ENCODE measurements at regions not wholly inside any gene's neighbourhood (a gene's known extent, or its start where the extent isn't known, plus 50 kb on each side); places are given as distances from the start of the nearest gene placed in this dataset.

GRCh38 chr2:238600506-238601432 lies 174.0 kb downstream of the ASB1 start:
- Histone ChIP-seq H3K9ac (no peak overlapping the region), H3K4me3 (ENCODE audit: low read depth in 2 of 2, low read length in 1 of 2) (no peak overlapping the region), H3K79me2 (ENCODE audit: insufficient read depth) (no peaks in the 10 kb centered on the region), H3K9me2 (no peaks in the 10 kb centered on the region), H3K27ac (ENCODE audit: low read depth in 2 of 2, low read length in 1 of 2) (no peak overlapping the region), H4K20me1 (ENCODE audit: insufficient read depth) (no peaks in the 10 kb centered on the region), H3K4me1 (ENCODE audit: control insufficient read depth in 1 of 2, insufficient read depth in 2 of 2, low read depth in 1 of 2, low read length in 1 of 2) (peaks cover 0 to 16% of the 10 kb centered on the region in 2 experiments; a peak in 2 of 4 replicates), H3K27me3 (ENCODE audit: insufficient read depth) (no peaks in the 10 kb centered on the region), H2AFZ (ENCODE audit: low read depth) (no peak overlapping the region), H3K4me2 (no peak overlapping the region), H3K36me3 (replicated peaks in 1 of 2; ENCODE audit: control insufficient read depth in 1 of 2, insufficient read depth in 2 of 2, low read length in 1 of 2) (no peaks in the 10 kb centered on the region), H3K9me3 (peaks cover 10% of the 10 kb centered on the region), H3F3A (replicated peaks; ENCODE audit: insufficient read depth) (no peaks in the 10 kb centered on the region)
- no peak for DNase-seq
- WGBS (ENCODE audit: low lambda C conversion rate), result 91% methylated on average over 23 of the region's 29 CpGs
- TF ChIP-seq NRF1 (IDR thresholded peaks at IDR 0.05; ENCODE audit: low read depth, low read length), result no peak
- no peak for TF ChIP-seq USF2 (IDR thresholded peaks at IDR 0.05; ENCODE audit: borderline replicate concordance, low read depth, low read length)
- TF ChIP-seq MEF2A (IDR thresholded peaks at IDR 0.05; ENCODE audit: borderline replicate concordance, low read depth), result no peak
- TF ChIP-seq FOSL2 (IDR thresholded peaks at IDR 0.05; ENCODE audit: borderline replicate concordance, low read depth), result no peak
- no peak for TF ChIP-seq NFIC (IDR thresholded peaks at IDR 0.05; ENCODE audit: borderline replicate concordance)
- no peak for TF ChIP-seq TEAD4 (IDR thresholded peaks at IDR 0.05; ENCODE audit: borderline replicate concordance, insufficient read depth)
- TF ChIP-seq USF1 (IDR thresholded peaks at IDR 0.05; ENCODE audit: borderline replicate concordance, low read depth), result no peak
- no peak for TF ChIP-seq RAD21 (IDR thresholded peaks at IDR 0.05; ENCODE audit: low read length)
- TF ChIP-seq TAF1 (IDR thresholded peaks at IDR 0.05; ENCODE audit: borderline replicate concordance, low read depth, low read length), result no peak
- no peak for TF ChIP-seq SMC3 (IDR thresholded peaks at IDR 0.05; ENCODE audit: low read depth, low read length)
- no peak for TF ChIP-seq EZH2phosphoT487 (IDR thresholded peaks at IDR 0.05; ENCODE audit: borderline replicate concordance, low read depth)
- no peak for TF ChIP-seq EP300 (IDR thresholded peaks at IDR 0.05; ENCODE audit: borderline replicate concordance in 1 of 2, low read depth in 1 of 2, low read length in 1 of 2)
- no peak for TF ChIP-seq CTCF (IDR thresholded peaks at IDR 0.05)
- TF ChIP-seq REST (IDR thresholded peaks at IDR 0.05; ENCODE audit: low read depth, low read length), result no peak
- CTCF ChIA-PET, result interaction anchor here (1.1 kb wide), 1 partner anchor 15 kb away, joined by 3 read pairs; no protein-coding TSS in a partner anchor
- POLR2A ChIA-PET, result no interaction called here

Measured in SK-N-SH (cell line).